H1 (cell line): ENCODE measurements at regions not wholly inside any gene's neighbourhood (a gene's known extent, or its start where the extent isn't known, plus 50 kb on each side); places are given as distances from the start of the nearest gene placed in this dataset.

Source experiments
- JUN ChIP-seq: IDR thresholded peaks from 2 replicates; pipeline ENCODE4 v1.6.1; 2011; ENCODE audit warnings: low read depth, mild to moderate bottlenecking, improper control_type of control experiment, low read length
- NRF1 ChIP-seq: IDR thresholded peaks from 2 replicates; pipeline ENCODE4 v1.6.1; 2011; ENCODE audit warnings: mild to moderate bottlenecking, low read depth, low read length, improper control_type of control experiment
- POU5F1 ChIP-seq: IDR thresholded peaks from 2 replicates; pipeline ENCODE4 v1.6.1; 2011; ENCODE audit warnings: low read depth, mild to moderate bottlenecking, low read length, moderate library complexity
- RBBP5 ChIP-seq: IDR thresholded peaks from 2 replicates; pipeline ENCODE4 v1.7.1; 2012; ENCODE audit warnings: low read depth, mild to moderate bottlenecking, inconsistent platforms, low read length, moderate library complexity, borderline replicate concordance
- SRF ChIP-seq: IDR thresholded peaks from 2 replicates; pipeline ENCODE4 v1.6.1; 2011; ENCODE audit warnings: mild to moderate bottlenecking, low read depth, low read length, moderate library complexity
- TBP ChIP-seq: IDR thresholded peaks from 2 replicates; pipeline ENCODE4 v1.6.1; 2011; ENCODE audit warnings: low read depth, low read length, improper control_type of control experiment

DNA sequence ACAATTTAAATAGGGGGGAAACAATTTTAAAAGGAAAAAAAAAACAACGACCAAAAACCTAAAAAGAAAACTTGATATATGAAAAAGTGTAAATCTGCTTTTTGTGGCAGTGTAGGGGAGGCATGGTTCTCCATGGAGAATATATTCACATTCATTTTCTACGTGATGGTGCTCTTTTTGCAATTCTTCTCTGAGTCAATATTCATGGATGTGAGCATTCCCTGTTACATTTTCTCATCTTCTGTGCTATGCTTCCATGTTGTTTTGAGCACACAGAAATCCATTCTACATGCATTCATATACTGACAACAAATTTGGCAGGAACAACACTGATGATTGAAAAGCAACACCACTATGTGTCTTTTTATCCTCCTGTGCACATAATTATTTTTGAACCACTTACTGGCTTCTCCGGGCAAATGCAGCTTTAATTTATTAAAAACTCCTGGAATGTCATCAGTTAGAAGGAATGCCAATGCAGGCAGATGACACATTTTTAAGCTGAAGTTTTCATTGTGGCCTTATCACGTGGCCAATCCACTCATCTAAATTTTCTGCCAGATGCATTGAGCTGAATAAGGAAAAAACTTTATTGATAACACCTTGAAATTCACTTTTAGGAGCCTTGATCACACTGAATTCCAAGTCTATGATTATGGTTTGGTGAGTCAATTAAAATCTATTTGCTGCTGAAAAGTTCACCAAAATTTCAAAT is 590.6 kb downstream of the NUF2 start (continued):
- TF ChIP-seq RBBP5, result no peak
- TF ChIP-seq SRF, result no peak
- TF ChIP-seq POU5F1, result no peak
- TF ChIP-seq TBP, result no peak
- no peak for TF ChIP-seq NRF1
- no peak for TF ChIP-seq JUN
